ENCODE measurements at regions not wholly inside any gene's neighbourhood (a gene's known extent, or its start where the extent isn't known, plus 50 kb on each side); places are given as distances from the start of the nearest gene placed in this dataset.

- no TSS peak for BruUV-seq (replicated peaks)
These were observed 94.7 kb upstream of the SRD5A3 start for GRCh38 chr4:55251342-55251741.

GRCh38 chr4:55251896-55252295, 94.1 kb upstream of the SRD5A3 start:
- TF ChIP-seq, protein P1, sequence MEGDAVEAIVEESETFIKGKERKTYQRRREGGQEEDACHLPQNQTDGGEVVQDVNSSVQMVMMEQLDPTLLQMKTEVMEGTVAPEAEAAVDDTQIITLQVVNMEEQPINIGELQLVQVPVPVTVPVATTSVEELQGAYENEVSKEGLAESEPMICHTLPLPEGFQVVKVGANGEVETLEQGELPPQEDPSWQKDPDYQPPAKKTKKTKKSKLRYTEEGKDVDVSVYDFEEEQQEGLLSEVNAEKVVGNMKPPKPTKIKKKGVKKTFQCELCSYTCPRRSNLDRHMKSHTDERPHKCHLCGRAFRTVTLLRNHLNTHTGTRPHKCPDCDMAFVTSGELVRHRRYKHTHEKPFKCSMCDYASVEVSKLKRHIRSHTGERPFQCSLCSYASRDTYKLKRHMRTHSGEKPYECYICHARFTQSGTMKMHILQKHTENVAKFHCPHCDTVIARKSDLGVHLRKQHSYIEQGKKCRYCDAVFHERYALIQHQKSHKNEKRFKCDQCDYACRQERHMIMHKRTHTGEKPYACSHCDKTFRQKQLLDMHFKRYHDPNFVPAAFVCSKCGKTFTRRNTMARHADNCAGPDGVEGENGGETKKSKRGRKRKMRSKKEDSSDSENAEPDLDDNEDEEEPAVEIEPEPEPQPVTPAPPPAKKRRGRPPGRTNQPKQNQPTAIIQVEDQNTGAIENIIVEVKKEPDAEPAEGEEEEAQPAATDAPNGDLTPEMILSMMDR (IDR thresholded peaks at IDR 0.05; ENCODE audit: unreplicated experiment) = no peak
- no peaks in the 10 kb centered on the region for H3K36me3 Mint-ChIP-seq (ENCODE audit: insufficient read depth, unreplicated experiment)
- intact Hi-C loops (cut with micrococcal nuclease; ENCODE audit: unreplicated experiment) = no loop called here
- DNase-seq = no peak
- no peaks in the 10 kb centered on the region for H3K27me3 Mint-ChIP-seq (ENCODE audit: unreplicated experiment)
- H3K4me1 Mint-ChIP-seq (ENCODE audit: low read depth, unreplicated experiment) = no peaks in the 10 kb centered on the region
- no peak overlapping the region for H3K4me3 Mint-ChIP-seq (ENCODE audit: low read depth, unreplicated experiment)
- CTCF ChIA-PET = no interaction called here
- no peak overlapping the region for H3K27ac Mint-ChIP-seq (ENCODE audit: unreplicated experiment)
- no TSS peak for BruUV-seq (replicated peaks)
- no peaks in the 10 kb centered on the region for H3K9me3 Mint-ChIP-seq (ENCODE audit: low read depth, unreplicated experiment)

More at GRCh38 chr4:55251342-55251741, 94.7 kb upstream of the SRD5A3 start:
- Mint-ChIP-seq H3K4me1 (ENCODE audit: low read depth, unreplicated experiment) (no peaks in the 10 kb centered on the region), H3K36me3 (ENCODE audit: insufficient read depth, unreplicated experiment) (no peaks in the 10 kb centered on the region), H3K9me3 (ENCODE audit: low read depth, unreplicated experiment) (no peaks in the 10 kb centered on the region), H3K4me3 (ENCODE audit: low read depth, unreplicated experiment) (no peak overlapping the region), H3K27ac (ENCODE audit: unreplicated experiment) (no peak overlapping the region), H3K27me3 (ENCODE audit: unreplicated experiment) (no peaks in the 10 kb centered on the region)
- CTCF ChIA-PET = no interaction called here
- intact Hi-C loops (cut with micrococcal nuclease; ENCODE audit: unreplicated experiment) = no loop called here
- TF ChIP-seq, protein P1 (IDR thresholded peaks at IDR 0.05; ENCODE audit: unreplicated experiment) = no peak
- no peak for DNase-seq

DNA sequence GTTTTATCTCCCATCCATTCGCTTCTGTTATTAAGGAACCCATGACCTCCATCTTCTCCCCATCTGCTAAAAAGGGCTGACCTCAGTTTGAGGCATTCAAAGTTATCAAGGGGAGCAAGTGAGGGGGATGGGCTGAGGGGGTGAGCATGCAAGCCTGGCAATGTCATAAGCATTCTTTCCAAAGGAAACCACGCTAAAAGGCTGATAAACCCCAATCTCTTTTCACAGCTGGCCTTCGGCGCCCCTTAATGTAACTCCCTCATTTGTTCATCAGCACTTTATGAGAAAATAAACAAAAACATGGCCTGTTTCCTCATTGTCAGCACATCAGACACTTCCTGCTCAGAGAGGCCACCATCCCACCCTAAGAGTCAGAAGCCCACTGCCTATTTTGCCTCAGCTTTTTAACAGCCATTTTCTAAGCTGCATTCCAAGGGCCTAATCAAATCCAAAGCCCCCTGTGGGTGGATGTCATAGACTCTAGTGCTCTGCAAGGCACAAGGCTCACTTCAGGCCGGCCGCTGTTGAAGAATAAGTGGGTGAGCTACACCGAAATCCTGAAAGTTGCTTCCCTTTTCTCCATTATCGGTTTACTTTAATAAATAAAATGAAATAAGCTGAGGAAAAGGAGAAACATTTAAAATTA, 92.0 kb upstream of the SRD5A3 start:
- CTCF ChIA-PET = no interaction called here
- H3K27me3 Mint-ChIP-seq (ENCODE audit: unreplicated experiment) = no peaks in the 10 kb centered on the region
- H3K27ac Mint-ChIP-seq (ENCODE audit: unreplicated experiment) = no peak overlapping the region

GRCh38 chr4:55255179-55255578, 90.9 kb upstream of the SRD5A3 start:
- no peak for DNase-seq
- Mint-ChIP-seq H3K27me3 (ENCODE audit: unreplicated experiment) (no peaks in the 10 kb centered on the region), H3K4me1 (ENCODE audit: low read depth, unreplicated experiment) (no peaks in the 10 kb centered on the region), H3K4me3 (ENCODE audit: low read depth, unreplicated experiment) (no peak overlapping the region), H3K36me3 (ENCODE audit: insufficient read depth, unreplicated experiment) (no peaks in the 10 kb centered on the region), H3K27ac (ENCODE audit: unreplicated experiment) (no peak overlapping the region), H3K9me3 (ENCODE audit: low read depth, unreplicated experiment) (no peaks in the 10 kb centered on the region)
- TF ChIP-seq, protein P1 (IDR thresholded peaks at IDR 0.05; ENCODE audit: unreplicated experiment) = no peak
- BruUV-seq (replicated peaks) = no TSS peak
- intact Hi-C loops (cut with micrococcal nuclease; ENCODE audit: unreplicated experiment) = no loop called here
- CTCF ChIA-PET = no interaction called here

More for the DNA sequence above, 92.0 kb upstream of the SRD5A3 start:
- Mint-ChIP-seq H3K4me3 (ENCODE audit: low read depth, unreplicated experiment) (no peak overlapping the region), H3K9me3 (ENCODE audit: low read depth, unreplicated experiment) (no peaks in the 10 kb centered on the region), H3K36me3 (ENCODE audit: insufficient read depth, unreplicated experiment) (no peaks in the 10 kb centered on the region), H3K4me1 (ENCODE audit: low read depth, unreplicated experiment) (no peaks in the 10 kb centered on the region)
- BruUV-seq (replicated peaks) = no TSS peak
- TF ChIP-seq, protein P1 (IDR thresholded peaks at IDR 0.05; ENCODE audit: unreplicated experiment) = no peak
- intact Hi-C loops (cut with micrococcal nuclease; ENCODE audit: unreplicated experiment) = no loop called here
- DNase-seq = no peak
